ENCODE measurements at regions not wholly inside any gene's neighbourhood (a gene's known extent, or its start where the extent isn't known, plus 50 kb on each side); places are given as distances from the start of the nearest gene placed in this dataset.

- DNase-seq = no peak
Observed at GRCh38 chr22:49564054-49564453, 263.6 kb downstream of the BRD1 start.

GRCh38 chr22:49562685-49563249 is 264.9 kb downstream of the BRD1 start:
- DNase-seq = no peak

- DNase-seq = no peak
Observed at GRCh38 chr22:49561976-49562375, 265.7 kb downstream of the BRD1 start.

- DNase-seq = no peak
Observed at GRCh38 chr22:49561338-49561737, 266.3 kb downstream of the BRD1 start.

GRCh38 chr22:49555526-49555925 is 272.1 kb downstream of the BRD1 start:
- no peak for DNase-seq

- no peak for DNase-seq
Observed at GRCh38 chr22:49554741-49555140, 272.9 kb downstream of the BRD1 start.

- no peak for DNase-seq
Observed at GRCh38 chr22:49554296-49554625, 273.4 kb downstream of the BRD1 start.

- no peak for DNase-seq
Observed at GRCh38 chr22:49553518-49554295, 274.0 kb downstream of the BRD1 start.

- DNase-seq = no peak
Observed at GRCh38 chr22:49553076-49553475, 274.6 kb downstream of the BRD1 start.

- DNase-seq = no peak
Observed at GRCh38 chr22:49551897-49552614, 275.6 kb downstream of the BRD1 start.

- DNase-seq = no peak
Observed at GRCh38 chr22:49551446-49551845, 276.2 kb downstream of the BRD1 start.

- no peak for DNase-seq
Observed at GRCh38 chr22:49550766-49551362, 276.8 kb downstream of the BRD1 start.

GRCh38 chr22:49550141-49550430 is 277.6 kb downstream of the BRD1 start:
- DNase-seq = no peak

GRCh38 chr22:49549256-49550140 is 278.2 kb downstream of the BRD1 start:
- DNase-seq = no peak

GRCh38 chr22:49548356-49549202 is 279.1 kb downstream of the BRD1 start:
- DNase-seq = no peak

GRCh38 chr22:49547751-49548239 is 279.9 kb downstream of the BRD1 start:
- DNase-seq = no peak

- no peak for DNase-seq
Observed at GRCh38 chr22:49546811-49547585, 280.7 kb downstream of the BRD1 start.

- no peak for DNase-seq
Observed at GRCh38 chr22:49545606-49546005, 282.1 kb downstream of the BRD1 start.

- DNase-seq = no peak
Observed at GRCh38 chr22:49544286-49544685, 283.4 kb downstream of the BRD1 start.

- DNase-seq = no peak
Observed at GRCh38 chr22:49543876-49544275, 283.8 kb downstream of the BRD1 start.

GRCh38 chr22:49541693-49542230 is 285.9 kb downstream of the BRD1 start:
- no peak for DNase-seq

Measured in NCI-H2171 (cell line).